ENCODE measurements at regions not wholly inside any gene's neighbourhood (a gene's known extent, or its start where the extent isn't known, plus 50 kb on each side); places are given as distances from the start of the nearest gene placed in this dataset.

DNA sequence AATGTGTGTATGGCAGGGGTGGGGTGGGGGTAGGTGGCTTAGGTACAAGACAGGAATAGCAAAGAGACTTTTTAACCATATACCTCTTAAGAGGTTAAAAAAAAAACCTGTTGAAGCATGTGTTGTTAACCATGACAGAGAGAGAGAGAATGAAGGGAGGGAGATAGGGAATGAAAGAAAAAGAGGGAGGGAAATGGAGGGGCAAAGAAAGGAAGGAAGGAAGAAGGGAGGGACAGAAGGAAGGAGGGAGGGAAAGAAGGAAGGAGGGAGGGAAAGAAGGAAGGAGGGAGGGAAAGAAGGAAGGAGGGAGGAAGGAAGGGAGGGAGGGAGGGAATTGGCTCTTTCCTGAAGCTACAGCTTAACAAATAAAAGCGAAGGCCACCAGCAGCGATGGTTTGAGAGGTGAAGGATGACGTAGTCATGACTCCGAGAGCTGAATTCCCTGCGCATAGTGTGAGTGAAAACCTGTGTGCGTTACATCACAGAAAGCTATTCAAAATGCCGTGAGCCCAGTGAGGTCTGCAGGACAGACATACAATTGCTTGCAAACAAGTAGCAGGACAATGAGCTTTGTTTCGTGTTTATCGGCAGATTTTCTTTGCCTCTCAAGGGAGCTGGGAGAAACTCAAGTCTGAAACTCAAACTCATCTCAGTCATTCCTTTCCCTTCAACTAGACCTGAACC, 88.6 kb upstream of the NEDD9 start:
- Histone ChIP-seq H3K9me3 (ENCODE audit: severe bottlenecking) (no peaks in the 10 kb centered on the region), H3K4me1 (ENCODE audit: insufficient read depth, poor library complexity, severe bottlenecking) (peaks cover 29% of the 10 kb centered on the region), H3K27ac (ENCODE audit: poor library complexity, severe bottlenecking) (no peak overlapping the region), H3K27me3 (ENCODE audit: insufficient read depth, poor library complexity, severe bottlenecking) (no peaks in the 10 kb centered on the region), H3K4me3 (ENCODE audit: severe bottlenecking) (no peak overlapping the region), H3K36me3 (ENCODE audit: low read depth) (no peaks in the 10 kb centered on the region)
- TF ChIP-seq, protein P1, sequence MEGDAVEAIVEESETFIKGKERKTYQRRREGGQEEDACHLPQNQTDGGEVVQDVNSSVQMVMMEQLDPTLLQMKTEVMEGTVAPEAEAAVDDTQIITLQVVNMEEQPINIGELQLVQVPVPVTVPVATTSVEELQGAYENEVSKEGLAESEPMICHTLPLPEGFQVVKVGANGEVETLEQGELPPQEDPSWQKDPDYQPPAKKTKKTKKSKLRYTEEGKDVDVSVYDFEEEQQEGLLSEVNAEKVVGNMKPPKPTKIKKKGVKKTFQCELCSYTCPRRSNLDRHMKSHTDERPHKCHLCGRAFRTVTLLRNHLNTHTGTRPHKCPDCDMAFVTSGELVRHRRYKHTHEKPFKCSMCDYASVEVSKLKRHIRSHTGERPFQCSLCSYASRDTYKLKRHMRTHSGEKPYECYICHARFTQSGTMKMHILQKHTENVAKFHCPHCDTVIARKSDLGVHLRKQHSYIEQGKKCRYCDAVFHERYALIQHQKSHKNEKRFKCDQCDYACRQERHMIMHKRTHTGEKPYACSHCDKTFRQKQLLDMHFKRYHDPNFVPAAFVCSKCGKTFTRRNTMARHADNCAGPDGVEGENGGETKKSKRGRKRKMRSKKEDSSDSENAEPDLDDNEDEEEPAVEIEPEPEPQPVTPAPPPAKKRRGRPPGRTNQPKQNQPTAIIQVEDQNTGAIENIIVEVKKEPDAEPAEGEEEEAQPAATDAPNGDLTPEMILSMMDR (IDR thresholded peaks at IDR 0.05; ENCODE audit: poor library complexity, severe bottlenecking): no peak
- DNase-seq (ENCODE audit: low spot score): no peak
- no peak for ATAC-seq (ENCODE audit: low read depth)

DNA sequence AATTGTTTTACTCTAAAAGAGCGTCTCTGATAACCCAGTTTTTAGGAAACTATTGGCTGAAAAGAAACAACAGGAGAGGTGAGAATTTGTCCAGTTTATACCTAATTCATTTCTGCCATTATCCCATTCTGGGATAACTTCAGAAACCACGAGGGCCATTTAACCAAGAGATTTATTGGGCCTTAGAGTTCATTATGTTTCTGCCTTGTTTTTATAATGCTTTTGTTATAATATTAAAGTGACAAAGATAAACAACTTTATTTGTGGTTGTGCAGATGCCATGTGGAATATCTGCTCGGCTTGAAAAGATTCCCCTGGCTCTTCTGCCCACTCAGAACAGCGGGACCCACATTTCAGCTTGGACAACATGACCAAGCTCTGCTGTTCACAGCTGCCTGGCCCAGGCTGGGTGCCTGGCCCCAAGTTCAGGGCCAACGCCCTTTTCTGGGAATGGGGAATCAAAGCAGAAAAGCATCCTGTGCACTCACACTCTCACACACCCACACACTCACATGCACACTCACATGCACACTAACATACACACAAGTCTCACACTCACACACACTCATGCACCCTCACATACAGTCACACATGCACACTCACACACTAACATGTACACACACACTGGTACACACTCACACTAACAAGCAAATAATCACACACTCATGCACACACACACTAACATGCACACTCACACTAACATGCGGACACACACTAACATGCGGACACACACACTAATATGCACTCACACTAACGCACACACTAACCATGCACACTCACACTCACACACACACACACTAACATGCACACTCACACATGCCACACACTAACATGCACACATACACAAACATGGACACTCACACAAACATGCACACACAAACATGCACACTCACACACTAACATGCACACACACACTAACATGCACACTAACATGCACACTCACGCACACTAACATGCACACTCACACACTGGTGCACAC, 86.7 kb upstream of the NEDD9 start:
- TF ChIP-seq, protein P1 (IDR thresholded peaks at IDR 0.05; ENCODE audit: poor library complexity, severe bottlenecking): no peak

DNA sequence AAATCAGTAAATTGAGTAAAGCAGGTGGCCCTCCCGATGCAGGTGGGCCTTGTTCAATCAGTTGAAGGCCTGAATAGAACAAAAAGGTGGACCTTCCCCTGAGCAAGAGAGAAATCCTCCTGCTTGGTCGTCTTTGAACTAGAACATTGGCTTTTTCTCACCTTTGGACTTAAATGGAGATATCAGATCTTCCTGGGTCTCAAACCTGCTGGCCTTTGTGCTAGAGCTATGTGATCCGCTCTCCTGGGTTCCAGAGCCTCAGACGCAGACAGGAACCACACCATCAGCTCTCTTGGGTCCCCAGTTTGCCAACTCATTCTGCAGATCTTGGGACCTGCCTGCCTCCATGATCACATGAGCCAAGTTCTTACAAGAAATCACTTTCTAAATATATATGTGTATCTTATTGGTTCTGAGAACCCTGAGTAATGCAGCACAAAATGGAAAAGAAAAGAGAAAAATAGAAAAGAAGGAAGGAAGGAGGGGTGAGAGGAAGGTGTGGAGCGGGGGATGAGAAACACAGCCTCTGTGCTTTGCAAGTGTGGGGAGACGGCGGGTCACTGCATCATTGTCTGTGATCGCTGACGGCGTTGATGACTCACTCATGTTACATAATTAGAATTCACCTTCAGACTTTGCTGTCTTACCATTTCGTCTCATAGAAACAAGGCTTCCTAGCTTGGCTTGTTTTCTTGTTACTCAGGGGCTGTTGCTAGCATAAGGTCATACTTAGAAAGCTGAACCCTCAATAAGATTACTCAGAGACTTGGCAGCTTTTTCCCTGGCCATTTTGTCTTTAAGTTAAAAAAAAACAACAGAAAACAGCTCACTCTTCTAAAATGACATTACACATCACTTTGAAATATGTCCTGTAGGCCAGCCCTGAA, 85.7 kb upstream of the NEDD9 start:
- H3K36me3 ChIP-seq (ENCODE audit: low read depth): no peaks in the 10 kb centered on the region
- ATAC-seq (ENCODE audit: low read depth) (peak; percentile 88), DNase-seq (ENCODE audit: low spot score) (peak; percentile 87)
- H3K27ac ChIP-seq (ENCODE audit: poor library complexity, severe bottlenecking): peak overlapping the region; percentile 88
- H3K9me3 ChIP-seq (ENCODE audit: severe bottlenecking): no peaks in the 10 kb centered on the region
- H3K4me1 ChIP-seq (ENCODE audit: insufficient read depth, poor library complexity, severe bottlenecking): peaks cover 38% of the 10 kb centered on the region
- TF ChIP-seq, protein P1 (IDR thresholded peaks at IDR 0.05; ENCODE audit: poor library complexity, severe bottlenecking): no peak
- no peaks in the 10 kb centered on the region for H3K27me3 ChIP-seq (ENCODE audit: insufficient read depth, poor library complexity, severe bottlenecking)
- H3K4me3 ChIP-seq (ENCODE audit: severe bottlenecking): no peak overlapping the region

More for the DNA sequence above, 86.7 kb upstream of the NEDD9 start:
- DNase-seq (ENCODE audit: low spot score) (no peak), ATAC-seq (ENCODE audit: low read depth) (no peak)
- H3K9me3 ChIP-seq (ENCODE audit: severe bottlenecking): no peaks in the 10 kb centered on the region
- no peaks in the 10 kb centered on the region for H3K27me3 ChIP-seq (ENCODE audit: insufficient read depth, poor library complexity, severe bottlenecking)
- H3K27ac ChIP-seq (ENCODE audit: poor library complexity, severe bottlenecking): peak overlapping the region; percentile 88
- H3K4me3 ChIP-seq (ENCODE audit: severe bottlenecking): no peak overlapping the region
- no peaks in the 10 kb centered on the region for H3K36me3 ChIP-seq (ENCODE audit: low read depth)
- H3K4me1 ChIP-seq (ENCODE audit: insufficient read depth, poor library complexity, severe bottlenecking): peaks cover 38% of the 10 kb centered on the region

DNA sequence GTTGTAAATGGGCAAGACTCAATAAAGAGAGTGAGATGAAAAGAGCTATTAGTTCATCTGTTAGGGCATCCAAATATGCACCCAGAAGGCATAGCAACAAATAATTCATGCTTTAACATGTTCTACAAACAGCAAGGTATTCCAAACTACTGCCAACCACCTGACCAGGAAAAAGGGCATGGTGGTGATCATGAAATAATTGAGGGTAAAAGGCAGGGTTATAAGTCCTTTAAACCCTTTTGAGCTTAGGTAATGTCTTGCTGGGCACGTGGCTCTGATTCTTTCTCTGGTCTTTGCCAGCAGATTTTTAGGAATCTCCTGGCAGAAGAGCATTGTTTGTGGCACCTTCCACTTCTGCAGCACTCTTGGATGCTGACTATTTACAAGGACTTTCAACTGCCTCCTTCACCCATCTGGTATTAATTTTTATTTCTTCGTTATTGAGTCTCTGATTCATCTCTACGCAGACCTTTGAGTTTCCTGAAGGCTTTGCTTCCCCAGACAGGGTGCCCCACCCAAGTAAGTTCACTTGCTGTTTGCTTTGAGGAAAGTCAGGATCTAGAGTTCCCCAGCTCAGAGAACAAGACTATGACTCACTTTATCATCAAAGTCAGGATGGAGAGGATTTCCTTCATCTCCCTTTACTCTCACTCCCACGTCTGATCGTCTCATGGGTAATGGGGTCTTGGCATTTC, 83.4 kb upstream of the NEDD9 start:
- ATAC-seq (ENCODE audit: low read depth): peak; percentile 87
- Histone ChIP-seq H3K27ac (ENCODE audit: poor library complexity, severe bottlenecking) (peak overlapping the region; percentile 88), H3K9me3 (ENCODE audit: severe bottlenecking) (no peaks in the 10 kb centered on the region)

More for the DNA sequence above, 83.4 kb upstream of the NEDD9 start:
- TF ChIP-seq, protein P1 (IDR thresholded peaks at IDR 0.05; ENCODE audit: poor library complexity, severe bottlenecking): no peak
- peaks cover 32% of the 10 kb centered on the region for H3K4me1 ChIP-seq (ENCODE audit: insufficient read depth, poor library complexity, severe bottlenecking)
- DNase-seq (ENCODE audit: low spot score): no peak
- H3K4me3 ChIP-seq (ENCODE audit: severe bottlenecking): no peak overlapping the region
- H3K27me3 ChIP-seq (ENCODE audit: insufficient read depth, poor library complexity, severe bottlenecking): no peaks in the 10 kb centered on the region
- no peaks in the 10 kb centered on the region for H3K36me3 ChIP-seq (ENCODE audit: low read depth)
